GM18499 (cell line): ENCODE measurements at regions not wholly inside any gene's neighbourhood (a gene's known extent, or its start where the extent isn't known, plus 50 kb on each side); places are given as distances from the start of the nearest gene placed in this dataset.
"Not testable (repeated sequence)": the region's sequence is repeated elsewhere in the genome, so short reads cannot be mapped to it uniquely, and the experiment has no call there.

ENCODE experiments used
- ATAC-seq: cut with Tn5 transposase; IDR thresholded peaks from one replicate; pipeline ENCODE4 v1.9.1; 2021; ENCODE audit warnings: moderate number of reproducible peaks; ENCODE audit not compliant: insufficient read depth, unreplicated experiment

DNA sequence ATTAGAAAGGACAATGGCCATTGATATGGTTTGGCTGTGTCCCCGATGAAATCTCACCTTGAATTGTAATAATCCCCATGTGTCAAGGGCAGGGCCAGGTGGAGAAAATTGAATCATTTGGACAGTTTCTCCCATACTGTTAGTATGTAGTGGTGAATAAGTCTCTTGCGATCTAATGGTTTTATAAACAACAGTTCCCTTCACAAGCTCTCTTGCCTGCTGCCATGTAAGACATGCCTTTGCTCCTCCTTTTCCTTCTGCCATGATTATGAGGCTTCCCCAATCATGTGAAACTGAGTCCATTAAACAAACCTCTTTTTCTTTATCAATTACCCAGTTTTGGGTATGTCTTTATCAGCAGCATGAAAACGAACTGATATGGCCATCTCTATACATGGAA is 302.7 kb downstream of the SFMBT2 start:
- no peak for ATAC-seq

DNA sequence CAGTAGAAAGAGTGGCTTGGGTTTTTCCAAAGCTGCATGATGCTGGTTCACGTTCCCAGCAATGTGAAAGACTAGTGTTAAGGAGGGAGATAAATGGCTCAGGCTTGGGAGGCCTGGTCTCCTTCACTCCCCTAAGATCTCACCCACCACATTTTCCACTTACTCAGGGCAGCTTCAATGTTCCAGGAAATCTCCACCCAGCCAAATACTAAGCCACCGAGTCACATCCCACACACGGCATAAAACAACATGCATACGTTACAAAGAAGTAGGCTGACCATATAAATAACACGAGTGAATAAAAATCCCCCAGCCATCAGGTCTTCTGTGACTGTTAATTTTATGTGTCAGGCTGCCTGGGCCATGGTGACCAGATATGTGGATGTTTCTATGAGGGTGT is 303.5 kb downstream of the SFMBT2 start:
- ATAC-seq: no peak

DNA sequence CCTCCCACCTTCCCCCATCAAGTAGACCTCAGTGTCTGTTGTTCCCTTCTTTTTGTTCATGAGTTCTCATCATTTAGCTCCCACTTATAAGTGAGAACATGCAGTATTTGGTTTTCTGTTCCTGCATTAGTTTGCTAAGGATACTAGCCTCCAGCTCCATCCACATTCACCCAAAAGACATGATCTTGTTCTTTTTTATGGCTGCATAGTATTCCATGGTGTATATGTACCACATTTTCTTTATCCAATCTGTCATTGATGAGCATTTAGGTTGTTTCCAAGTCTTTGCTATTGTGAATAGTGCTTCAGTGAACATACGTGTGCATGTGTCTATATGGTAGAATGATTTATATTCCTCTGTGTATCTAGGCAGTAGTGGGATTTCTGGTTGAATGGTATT is 306.5 kb downstream of the SFMBT2 start:
- ATAC-seq: not testable (repeated sequence)

DNA sequence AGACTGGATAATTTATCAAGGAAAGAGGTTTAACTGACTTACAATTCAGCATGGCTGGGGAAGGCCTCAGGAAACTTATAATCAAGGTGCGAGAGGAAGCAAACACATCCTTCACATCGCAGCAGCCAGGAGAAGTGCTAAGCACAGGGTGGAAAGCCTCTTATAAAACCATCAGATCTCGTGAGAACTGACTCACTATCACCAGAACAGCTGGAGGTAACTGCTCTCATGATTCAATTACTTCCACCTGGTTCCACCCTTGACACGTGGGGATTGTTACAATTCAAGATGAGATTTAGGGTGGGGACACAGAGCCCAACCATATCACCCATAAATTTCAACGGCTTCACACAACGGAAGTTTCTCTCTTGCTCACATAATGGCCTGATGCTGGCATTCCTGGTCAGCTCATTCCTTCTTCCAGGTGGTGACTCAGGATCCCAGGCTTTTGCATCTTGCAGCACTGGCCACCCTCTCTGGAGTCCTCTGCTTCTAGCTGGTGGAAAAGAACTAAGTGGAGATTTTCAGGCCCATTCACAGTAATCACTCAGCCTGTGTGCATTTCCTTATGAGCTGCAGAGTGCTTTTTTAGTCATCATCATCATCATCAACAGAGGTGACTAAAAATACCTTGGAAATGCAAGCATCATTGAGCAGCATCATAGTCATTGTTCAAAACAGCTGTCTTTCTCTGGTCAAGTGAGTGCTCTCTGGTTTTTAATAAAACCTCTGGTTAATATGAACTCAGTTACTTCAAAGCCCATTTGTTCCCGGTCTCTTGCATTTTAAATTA is 308.1 kb downstream of the SFMBT2 start:
- ATAC-seq: no peak

DNA sequence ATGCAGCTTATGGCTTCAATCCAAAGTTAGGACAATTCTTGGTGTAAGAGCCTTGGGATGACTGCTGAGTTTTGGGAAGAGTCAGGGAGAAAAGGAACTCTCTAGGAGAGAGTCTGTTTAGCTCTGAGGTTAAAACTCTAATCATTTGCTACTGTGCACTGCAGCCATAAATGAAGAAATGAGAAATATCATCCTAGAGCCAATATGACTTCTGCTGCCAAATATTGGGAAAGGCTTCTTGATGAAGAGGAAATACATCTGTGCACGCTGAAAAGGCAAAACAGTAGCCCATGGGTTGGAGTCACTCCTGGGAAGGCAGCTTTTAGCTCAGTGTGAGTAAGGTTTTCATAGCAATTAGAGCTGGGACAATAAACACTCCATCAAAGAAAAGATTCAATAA is 308.8 kb downstream of the SFMBT2 start:
- no peak for ATAC-seq

DNA sequence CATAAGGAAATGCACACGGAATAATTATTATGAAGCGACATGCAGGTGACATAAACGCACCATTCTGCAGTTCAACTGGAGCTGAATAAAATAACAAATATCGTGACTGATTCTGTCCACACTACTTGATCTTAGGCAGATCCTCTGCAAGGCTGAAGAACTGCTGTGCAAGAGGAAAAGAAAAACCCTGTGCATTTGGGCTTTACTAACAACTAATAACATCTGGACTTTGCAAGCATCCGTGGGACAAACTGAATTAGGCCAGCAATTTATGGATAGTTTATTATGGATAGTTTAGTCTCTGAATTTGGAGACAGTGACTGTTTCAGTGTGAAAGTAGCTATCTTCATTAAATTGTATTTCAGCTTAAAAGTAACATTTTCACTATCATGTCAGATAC is 309.4 kb downstream of the SFMBT2 start:
- no peak for ATAC-seq

DNA sequence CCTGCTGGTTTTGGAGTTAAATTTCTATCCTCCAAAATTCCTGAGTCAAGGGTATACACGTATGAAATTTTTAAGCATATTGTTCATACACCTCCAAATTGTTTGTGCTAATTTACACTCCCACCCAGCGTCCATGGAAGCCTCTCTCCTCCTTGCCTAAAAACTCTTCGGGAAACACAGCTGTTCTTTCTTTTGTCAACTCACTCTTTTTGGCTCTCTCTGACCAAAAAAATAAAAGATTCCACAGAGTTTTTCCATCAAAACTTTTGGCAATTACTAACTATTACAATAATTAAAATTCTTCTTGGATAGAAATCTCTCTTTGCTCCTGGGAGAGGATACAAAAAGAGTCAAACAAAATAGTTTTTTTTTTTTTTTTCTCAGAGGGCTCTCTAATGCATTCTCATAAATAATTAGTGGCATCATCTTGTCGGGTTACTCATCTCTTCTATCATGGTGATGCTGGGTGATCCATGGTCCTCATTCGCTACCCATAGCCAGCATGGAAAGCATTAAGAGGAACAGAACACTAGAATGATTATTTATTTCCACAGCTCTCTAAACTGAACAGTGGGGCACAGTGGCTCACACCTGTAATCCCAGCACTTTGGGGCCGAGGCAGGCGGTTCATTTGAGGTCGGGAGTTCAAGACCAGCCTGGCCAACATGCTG is 310.7 kb downstream of the SFMBT2 start:
- ATAC-seq: no peak

DNA sequence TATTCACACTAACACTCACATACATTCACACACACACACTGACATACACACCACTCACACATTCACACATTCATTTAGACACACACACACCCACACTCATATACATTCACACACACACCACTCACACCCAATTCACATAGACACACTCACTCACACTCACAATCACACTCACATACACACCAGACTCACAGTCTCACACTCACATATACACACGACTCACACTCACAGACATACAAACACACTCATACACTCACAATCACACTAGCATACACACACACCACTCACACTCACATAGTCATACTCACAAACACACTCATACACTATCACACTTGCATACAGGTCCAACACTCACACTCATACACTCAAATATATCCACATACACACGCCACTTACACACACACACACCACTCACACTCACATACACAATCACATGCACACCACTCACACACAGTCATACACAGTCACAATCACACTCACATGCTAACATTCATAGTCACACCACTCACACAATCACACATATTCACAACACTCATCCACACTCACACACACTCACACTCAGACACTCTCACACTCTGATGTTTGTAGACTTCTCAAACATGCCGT is 312.6 kb downstream of the SFMBT2 start:
- no peak for ATAC-seq

DNA sequence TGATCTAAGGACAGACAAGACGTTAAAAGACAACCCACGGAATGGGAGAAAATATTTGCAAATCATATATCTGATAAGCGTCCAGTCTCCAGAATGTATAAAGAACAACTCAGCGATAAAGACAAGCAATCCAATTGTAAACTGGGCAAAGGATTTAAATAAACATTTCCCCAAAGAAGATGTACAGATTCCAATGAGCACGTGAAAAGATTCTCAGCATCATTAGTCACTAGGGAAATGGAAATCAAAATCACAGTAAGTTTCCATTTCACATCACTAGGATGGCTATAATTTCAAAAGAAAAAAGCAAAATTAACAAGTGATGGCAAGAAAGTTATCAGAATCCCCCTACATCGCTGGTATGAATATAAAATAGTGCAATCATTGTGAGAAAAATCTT is 316.1 kb downstream of the SFMBT2 start:
- no peak for ATAC-seq

DNA sequence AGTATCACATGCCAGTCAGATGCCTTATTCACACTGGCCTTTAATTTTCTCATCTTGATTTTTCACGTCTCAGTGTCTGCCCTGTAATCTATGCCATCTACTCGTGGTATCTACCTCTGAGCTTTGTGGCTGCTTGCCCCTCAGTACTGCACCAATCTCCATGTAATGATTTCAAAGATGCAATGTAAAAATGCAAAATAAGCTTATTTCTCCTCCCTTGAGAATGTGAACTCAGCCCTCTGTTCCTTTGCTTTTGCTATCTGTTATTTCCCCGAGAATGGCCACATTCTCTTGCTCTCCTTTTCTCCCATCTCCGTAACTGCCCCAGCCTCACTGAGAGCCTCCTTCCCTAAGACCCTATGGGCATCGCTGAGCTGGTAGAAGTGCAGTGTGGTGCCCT is 317.5 kb downstream of the SFMBT2 start:
- ATAC-seq: no peak

DNA sequence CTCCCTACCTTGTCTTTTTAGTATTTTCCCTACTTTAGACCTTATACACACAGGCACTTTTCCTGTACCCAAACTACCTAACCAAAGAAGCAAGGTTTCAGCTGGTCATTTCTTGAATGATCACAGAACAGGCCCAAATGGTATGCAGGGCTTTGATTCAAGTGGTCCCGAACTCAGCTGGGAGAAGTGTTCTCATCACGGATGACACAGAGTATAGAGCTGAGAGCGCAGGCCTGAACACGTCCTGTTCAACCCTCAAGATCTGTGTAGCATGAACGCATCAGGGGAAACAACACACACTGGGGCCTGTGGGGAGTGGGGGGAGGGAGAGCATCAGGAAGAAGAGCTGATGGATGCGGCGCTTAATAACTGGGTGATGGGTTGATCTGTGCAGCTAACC is 318.2 kb downstream of the SFMBT2 start:
- no peak for ATAC-seq

DNA sequence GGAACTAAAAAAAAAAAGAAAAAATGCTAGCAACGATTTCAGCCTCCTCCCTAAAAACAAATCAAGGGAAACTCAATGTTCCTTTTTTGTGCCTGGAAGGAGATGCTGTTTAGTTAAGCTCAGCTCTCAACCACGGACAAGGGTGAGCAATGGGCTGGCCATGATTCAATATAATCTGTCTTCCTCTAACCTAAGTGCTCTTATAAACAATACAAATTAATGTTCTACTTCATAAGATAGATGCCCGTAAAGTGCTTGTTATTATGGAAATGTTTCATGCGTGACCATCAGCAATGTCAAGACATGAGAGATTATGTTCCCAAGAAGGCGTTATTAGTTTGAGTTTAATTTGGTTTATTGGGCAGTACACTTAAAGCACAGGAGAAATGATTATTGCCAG is 320.3 kb downstream of the SFMBT2 start:
- no peak for ATAC-seq

DNA sequence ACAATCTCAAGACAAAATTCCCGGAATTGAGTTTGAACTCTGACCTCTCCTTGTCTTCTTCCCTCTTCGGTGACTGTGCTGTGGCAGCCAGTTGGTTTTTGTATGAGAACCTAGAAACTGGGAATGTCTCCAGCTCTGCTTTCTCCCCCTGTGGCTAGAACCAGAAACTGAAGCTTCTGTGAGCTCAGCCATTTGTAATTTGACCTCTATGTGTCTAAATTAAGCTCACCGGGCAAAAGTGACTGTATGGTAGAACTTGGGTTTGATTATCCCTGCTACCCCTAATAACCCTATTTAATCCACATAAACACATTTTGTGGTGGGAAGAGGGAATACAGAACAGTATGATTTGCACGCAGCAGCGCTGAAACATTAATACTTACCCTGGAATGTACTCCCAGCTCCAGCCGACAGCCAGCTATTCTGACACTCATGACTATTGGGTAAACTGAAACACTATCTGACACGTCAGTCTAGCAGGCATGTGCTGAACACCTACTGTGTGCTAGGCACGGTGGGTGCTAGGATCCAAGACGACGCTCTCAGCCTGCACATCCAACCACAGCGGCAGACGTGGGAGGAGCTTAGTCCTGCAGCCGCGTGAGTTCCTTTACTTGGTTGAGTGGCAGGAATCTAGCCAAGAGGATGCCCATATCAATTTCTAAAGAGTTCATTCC is 324.8 kb downstream of the SFMBT2 start:
- ATAC-seq: no peak

DNA sequence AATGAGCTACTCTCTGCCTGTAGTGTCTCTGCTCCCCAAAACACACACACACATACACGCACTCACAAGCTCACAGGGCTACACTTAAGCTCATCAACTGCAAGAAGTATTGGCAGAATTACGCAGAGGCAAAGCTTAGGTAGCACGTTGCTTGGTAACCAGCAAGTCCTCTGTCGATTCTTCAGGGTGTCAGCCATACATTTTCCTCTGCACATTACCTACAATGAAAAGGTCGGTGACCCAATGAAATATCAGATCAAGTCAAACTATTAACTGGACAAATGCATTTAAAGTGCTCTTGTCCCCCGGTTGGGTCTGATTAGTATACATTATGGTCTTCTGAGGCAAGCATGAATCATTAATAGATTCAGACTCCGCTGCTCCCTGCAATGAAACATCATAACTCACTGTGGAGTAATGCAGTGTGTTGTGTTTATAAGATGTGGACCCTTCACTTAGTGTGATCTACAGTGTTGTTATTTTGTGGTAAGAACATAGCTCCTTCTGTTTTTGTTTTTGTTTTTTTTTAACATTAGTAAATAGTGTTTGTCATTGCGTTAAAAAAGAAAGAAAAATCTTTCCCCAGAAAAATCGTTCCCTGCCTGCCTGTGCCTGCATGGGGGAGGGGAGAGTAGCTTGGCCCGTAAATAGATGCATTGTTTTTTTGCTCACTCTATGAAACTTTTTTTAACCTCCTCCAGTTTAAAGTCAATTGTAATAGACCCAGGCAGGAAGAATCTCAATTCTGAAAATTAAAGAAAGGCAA is 325.5 kb downstream of the SFMBT2 start:
- no peak for ATAC-seq

DNA sequence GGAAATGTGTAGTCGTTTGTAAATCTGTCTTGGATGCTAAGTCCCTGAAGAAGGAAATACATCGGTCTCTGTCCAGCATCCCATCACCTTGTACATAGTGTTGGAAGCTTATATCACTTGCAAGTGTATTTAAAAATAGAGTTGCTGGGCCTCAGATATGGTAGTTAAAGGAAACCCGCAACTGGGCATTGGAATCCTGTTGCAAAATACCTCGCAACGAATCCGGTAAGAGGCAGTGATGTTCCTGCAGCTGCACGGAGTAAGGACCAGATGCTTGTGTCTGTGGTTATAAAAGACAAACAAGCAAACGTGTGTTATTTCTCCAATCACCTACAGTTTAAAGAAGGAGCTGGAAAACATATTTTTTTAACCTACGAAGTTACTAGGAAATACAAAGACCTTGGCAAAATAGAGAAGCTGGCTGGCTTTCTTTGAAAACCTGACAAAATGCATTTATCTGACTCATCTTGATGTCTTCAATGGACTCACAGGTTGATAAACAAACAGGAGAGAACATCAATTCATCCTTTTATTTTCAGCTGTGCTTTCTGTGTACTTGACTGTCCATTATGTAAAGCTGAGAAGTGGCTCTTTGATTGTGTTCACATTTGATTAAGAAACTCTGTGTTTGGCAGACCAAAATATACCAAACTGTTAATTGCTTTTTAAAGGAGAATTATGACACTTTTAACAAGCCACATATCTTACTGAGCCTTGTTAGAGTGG is 326.4 kb downstream of the SFMBT2 start:
- no peak for ATAC-seq

DNA sequence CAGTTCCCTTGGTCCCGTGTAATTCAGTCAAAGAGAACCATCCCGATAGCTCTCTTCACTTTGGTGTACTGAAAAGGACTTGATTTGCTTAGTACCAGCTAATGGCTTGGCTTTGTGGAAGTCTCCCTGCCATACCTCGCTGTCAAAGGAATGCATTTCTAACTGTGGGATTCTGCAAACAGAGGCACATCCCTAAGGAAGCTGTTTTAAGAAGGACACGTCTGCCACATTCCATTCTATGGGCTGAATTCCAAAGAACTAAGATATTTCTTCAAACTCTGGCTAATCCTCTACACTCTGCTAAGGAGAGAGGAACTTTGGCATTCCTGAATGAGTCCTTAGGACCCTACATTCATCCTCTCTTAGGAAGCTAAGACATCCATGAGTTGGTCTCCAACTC is 327.9 kb downstream of the SFMBT2 start:
- ATAC-seq: no peak

DNA sequence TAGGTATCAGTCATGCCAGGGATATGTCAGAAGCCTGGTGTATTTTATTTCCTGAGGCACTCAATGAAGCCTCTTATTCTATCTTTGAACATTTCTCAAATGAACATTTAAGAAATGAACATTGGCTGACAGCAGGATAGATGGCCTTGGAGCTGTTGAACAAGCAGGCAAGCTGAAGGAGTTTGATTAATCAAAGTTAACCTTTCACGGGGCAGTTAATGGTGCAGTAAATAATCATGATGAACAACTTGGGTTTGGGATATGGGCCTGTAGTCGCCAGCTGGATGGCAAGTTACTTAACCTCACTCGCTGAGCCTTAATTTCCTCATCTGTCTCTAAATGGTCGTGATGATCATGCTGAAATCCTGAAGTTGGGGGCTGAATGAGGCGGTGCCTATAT is 333.0 kb downstream of the SFMBT2 start:
- ATAC-seq: no peak

DNA sequence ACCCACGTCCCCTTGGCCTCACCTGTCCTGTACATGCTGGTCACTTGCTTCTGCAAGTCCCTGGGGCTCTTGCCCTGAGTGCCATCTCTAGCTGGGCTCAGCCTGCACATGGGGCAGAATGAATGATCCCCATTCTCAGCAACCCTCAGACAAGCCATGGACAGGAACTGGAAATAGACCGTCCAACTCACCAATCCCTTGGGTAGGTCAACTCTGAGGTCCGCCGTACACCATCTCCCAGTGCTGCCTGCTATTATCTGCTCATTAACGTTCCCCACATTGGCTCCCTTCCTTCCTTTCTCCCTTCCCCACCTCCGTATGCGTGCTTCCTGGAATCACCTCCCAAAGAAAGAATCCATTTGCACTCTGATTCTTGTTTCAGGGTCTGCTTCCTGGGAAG is 335.0 kb downstream of the SFMBT2 start:
- ATAC-seq: no peak

DNA sequence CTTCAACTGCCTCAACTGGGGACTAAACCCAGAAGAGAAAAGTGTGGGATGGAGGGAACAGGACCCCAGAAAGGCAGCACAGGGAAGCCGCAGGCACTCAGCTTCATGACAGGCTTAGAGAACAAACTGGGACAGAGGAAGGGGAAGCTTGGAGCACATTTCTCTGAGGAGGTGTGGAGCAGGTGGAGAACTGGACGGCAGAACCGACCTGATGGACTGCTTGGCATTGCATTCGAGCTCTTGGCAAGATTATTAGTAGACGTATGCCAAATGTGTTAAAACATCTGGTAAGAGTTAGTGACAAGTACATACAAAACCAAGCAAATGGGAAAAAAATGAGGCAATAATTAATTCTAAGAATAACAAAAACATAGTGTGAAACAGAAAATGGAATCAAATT is 335.7 kb downstream of the SFMBT2 start:
- no peak for ATAC-seq

DNA sequence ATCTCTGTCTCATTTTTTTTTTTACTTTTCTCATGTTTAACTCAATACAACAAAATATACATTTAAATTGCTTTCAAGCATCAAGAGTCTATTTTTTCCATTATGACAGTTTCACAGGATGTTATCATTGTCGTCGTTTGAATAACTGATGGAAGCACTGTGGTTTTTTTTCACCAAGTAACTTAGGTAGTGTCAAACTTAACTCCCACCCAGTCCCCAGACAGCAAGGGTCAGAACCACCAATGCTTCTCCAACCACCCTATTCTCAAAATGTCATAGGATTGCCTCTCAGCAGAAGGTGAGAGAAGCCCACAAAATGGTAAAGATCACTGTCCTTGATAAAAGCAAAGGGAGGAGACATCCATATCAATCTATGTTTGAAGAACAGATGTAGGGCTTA is 339.4 kb downstream of the SFMBT2 start:
- no peak for ATAC-seq
